ENCODE measurements at regions not wholly inside any gene's neighbourhood (a gene's known extent, or its start where the extent isn't known, plus 50 kb on each side); places are given as distances from the start of the nearest gene placed in this dataset.

- TF ChIP-seq REST (IDR thresholded peaks at IDR 0.05; ENCODE audit: low read depth) (no peak), EP300 (IDR thresholded peaks at IDR 0.05; ENCODE audit: borderline replicate concordance) (no peak)
These were observed 148.4 kb upstream of the GBE1 start for GRCh38 chr3:81909796-81910195.
